ENCODE measurements at regions not wholly inside any gene's neighbourhood (a gene's known extent, or its start where the extent isn't known, plus 50 kb on each side); places are given as distances from the start of the nearest gene placed in this dataset.
"Not testable (repeated sequence)": the region's sequence is repeated elsewhere in the genome, so short reads cannot be mapped to it uniquely, and the experiment has no call there.

- CTCF ChIA-PET: no interaction called here
- POLR2A ChIA-PET: no interaction called here
These were observed 684.1 kb upstream of the C16orf82 start for GRCh38 chr16:26382586-26382985.

- CTCF ChIA-PET: no interaction called here
- POLR2A ChIA-PET: no interaction called here
These were observed 680.6 kb upstream of the C16orf82 start for GRCh38 chr16:26386096-26386495.

- ChIA-PET POLR2A (no interaction called here), CTCF (no interaction called here)
These were observed 674.9 kb upstream of the C16orf82 start for GRCh38 chr16:26391833-26392232.

- CTCF ChIA-PET: no interaction called here
- POLR2A ChIA-PET: no interaction called here
These were observed 672.3 kb upstream of the C16orf82 start for GRCh38 chr16:26394409-26394808.

- ChIA-PET CTCF (no interaction called here), POLR2A (no interaction called here)
These were observed 671.0 kb upstream of the C16orf82 start for GRCh38 chr16:26395700-26396099.

GRCh38 chr16:26396511-26397235, 670.1 kb upstream of the C16orf82 start:
- POLR2A ChIA-PET: no interaction called here
- CTCF ChIA-PET: no interaction called here

GRCh38 chr16:26413780-26414179, 652.9 kb upstream of the C16orf82 start:
- ChIA-PET CTCF (no interaction called here), POLR2A (no interaction called here)

- CTCF ChIA-PET, POLR2A ChIA-PET: not testable (repeated sequence)
These were observed 647.3 kb upstream of the C16orf82 start for GRCh38 chr16:26419458-26419857.

GRCh38 chr16:26430618-26431017, 636.1 kb upstream of the C16orf82 start:
- POLR2A ChIA-PET: no interaction called here
- CTCF ChIA-PET: no interaction called here

GRCh38 chr16:26433807-26434206, 632.9 kb upstream of the C16orf82 start:
- ChIA-PET CTCF (interaction anchor here (0.7 kb wide), 1 partner anchor 1092 kb away, joined by 3 read pairs; no protein-coding TSS in a partner anchor), POLR2A (no interaction called here)

- CTCF ChIA-PET: no interaction called here
- POLR2A ChIA-PET: no interaction called here
These were observed 625.5 kb upstream of the C16orf82 start for GRCh38 chr16:26441178-26441577.

GRCh38 chr16:26442321-26442720, 624.4 kb upstream of the C16orf82 start:
- POLR2A ChIA-PET: no interaction called here
- CTCF ChIA-PET: no interaction called here

GRCh38 chr16:26447570-26447969, 619.2 kb upstream of the C16orf82 start:
- ChIA-PET POLR2A (no interaction called here), CTCF (no interaction called here)

GRCh38 chr16:26453215-26453614, 613.5 kb upstream of the C16orf82 start:
- CTCF ChIA-PET: no interaction called here
- POLR2A ChIA-PET: interaction anchor here (0.5 kb wide), 1 partner anchor 197 kb away, joined by 4 read pairs; no protein-coding TSS in a partner anchor

GRCh38 chr16:26454102-26454501, 612.6 kb upstream of the C16orf82 start:
- ChIA-PET CTCF (no interaction called here), POLR2A (no interaction called here)

- ChIA-PET CTCF (no interaction called here), POLR2A (no interaction called here)
These were observed 610.7 kb upstream of the C16orf82 start for GRCh38 chr16:26456074-26456473.

GRCh38 chr16:26457095-26457494, 609.6 kb upstream of the C16orf82 start:
- ChIA-PET CTCF (no interaction called here), POLR2A (no interaction called here)

- ChIA-PET CTCF (no interaction called here), POLR2A (no interaction called here)
These were observed 608.8 kb upstream of the C16orf82 start for GRCh38 chr16:26457882-26458281.

- CTCF ChIA-PET: no interaction called here
- POLR2A ChIA-PET: no interaction called here
These were observed 602.0 kb upstream of the C16orf82 start for GRCh38 chr16:26464576-26465266.

GRCh38 chr16:26474405-26474804, 592.3 kb upstream of the C16orf82 start:
- CTCF ChIA-PET, POLR2A ChIA-PET: not testable (repeated sequence)

GRCh38 chr16:26475596-26475995, 591.1 kb upstream of the C16orf82 start:
- ChIA-PET POLR2A (no interaction called here), CTCF (no interaction called here)

- POLR2A ChIA-PET: no interaction called here
- CTCF ChIA-PET: no interaction called here
These were observed 575.5 kb upstream of the C16orf82 start for GRCh38 chr16:26491101-26491670.
